ENCODE measurements at regions not wholly inside any gene's neighbourhood (a gene's known extent, or its start where the extent isn't known, plus 50 kb on each side); places are given as distances from the start of the nearest gene placed in this dataset.
"Not testable (repeated sequence)": the region's sequence is repeated elsewhere in the genome, so short reads cannot be mapped to it uniquely, and the experiment has no call there.

GRCh38 chr16:47905771-47906170, 250.0 kb downstream of the ABCC12 start:
- DNase-seq (ENCODE audit: low read depth) = no peak

DNA sequence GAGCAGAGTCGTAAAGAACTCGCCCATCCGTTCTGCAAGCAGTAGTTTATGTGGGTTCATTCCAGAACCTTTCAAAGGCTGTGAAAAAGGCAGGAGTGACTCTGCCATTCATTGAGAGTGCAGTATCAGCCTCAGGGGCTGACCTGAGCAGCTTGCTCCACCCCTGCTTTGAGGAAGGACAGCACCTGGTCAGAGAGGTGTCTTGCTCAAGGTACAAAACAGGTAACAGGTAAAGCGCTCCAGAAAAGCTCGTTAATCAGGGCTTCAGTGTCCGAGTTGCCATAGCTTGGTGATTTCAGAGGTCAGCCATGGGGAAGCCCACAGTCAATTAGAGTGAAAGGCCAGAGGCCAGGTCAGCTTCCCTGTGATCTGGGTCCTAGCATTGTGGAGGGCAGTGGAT, 251.1 kb downstream of the ABCC12 start:
- no peak for DNase-seq (ENCODE audit: low read depth)

DNA sequence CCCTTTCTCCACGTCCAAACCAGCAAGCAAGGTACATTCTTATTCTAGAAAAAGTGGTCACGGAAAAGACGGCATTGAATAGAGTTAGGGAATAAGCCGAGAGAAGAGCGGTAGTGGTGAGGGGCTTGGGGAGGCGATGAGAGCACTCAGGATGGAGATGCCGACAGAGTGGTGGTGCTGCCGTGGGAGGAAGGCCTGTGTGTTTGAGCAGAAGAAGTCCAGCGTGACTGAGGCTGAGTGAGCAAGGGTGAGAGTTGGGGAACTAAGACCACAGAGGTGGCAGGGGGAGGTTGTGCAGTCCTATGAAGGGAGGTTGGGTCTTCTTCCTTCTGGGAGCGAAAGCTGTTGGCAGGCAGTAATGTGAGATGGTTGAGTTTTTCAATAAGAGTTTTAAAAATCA, 252.3 kb downstream of the ABCC12 start:
- DNase-seq (ENCODE audit: low read depth) = no peak

- not testable (repeated sequence) for DNase-seq (ENCODE audit: low read depth)
These were observed 258.7 kb downstream of the ABCC12 start for GRCh38 chr16:47897105-47897504.

DNA sequence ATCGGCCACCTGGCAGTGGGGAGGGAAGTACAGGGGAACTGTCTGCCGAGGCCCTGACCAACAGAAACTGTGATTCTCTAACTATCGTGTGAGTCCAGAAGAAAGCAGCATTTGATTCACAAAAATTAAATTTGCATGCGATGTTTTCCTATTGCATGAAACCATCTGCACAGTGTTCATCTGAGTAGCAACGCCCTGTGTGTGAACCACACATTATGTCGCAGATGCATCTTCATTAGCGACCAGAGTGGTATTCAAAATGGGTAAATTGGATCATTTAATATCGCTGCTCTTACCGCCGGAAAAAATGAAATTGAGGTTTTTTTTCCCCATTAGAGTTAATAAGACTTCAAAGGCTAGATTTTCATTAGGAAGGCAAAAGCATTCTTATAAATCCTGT, 260.6 kb downstream of the ABCC12 start:
- no peak for DNase-seq (ENCODE audit: low read depth)

GRCh38 chr16:47892999-47893398, 262.8 kb downstream of the ABCC12 start:
- no peak for DNase-seq (ENCODE audit: low read depth)

DNA sequence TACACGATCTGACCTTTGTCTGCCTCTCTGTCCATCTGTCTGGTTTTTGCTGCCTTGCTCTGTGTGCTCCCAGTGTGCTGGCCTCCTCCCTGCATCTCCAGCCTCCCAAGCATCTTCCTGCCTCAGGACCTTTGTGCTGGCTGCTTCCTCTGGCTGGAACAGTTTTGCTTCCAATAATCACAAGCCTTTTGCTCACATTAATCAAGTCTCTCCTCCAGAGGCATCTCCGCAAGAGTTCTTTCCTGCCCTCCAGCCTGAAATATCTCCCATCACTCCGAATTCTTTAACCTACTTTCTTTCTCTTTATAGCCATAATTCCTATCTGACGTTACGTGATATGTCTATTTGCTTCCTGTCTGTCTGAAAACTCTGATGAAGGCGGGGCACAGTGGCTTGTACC, 267.1 kb downstream of the ABCC12 start:
- DNase-seq (ENCODE audit: low read depth) = no peak

DNA sequence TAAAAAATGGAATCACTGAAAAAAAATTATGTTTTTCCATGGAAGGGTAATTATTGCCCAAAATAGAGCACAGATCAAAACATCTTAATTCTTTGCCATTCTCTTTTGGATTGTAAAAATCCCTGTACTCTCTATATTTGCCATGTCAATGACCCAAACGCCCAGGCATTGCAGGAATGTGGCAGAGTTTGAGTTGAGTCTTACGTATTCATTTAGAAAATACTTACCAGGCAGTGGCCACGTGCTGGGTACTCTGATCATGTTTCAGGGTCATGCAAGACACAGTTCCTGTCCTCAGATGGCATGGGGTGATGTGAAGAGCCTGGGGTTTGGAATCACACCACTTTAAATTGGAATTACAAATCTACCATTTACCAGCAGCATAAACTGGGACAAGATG, 267.7 kb downstream of the ABCC12 start:
- no peak for DNase-seq (ENCODE audit: low read depth)

DNA sequence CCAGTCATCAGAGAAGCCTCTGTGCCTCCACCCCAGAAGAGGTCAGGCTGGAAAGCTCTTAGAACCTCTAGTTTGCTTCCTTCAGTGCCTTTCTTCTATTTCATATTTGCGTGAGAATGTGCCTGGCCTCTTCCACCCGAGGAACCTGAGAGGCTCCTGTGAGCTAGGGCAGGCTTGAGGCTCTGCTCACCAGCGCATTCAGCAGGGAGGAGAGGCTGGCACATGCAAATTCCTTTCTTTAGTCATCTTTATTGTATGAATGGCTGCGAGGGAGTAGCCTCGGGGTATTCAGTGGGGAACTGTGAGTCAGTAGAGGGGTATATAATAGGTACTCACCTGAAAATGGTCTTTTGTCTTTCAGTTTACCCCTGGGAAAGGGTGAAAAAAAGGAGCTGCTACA, 268.3 kb downstream of the ABCC12 start:
- DNase-seq (ENCODE audit: low read depth) = no peak

- DNase-seq (ENCODE audit: low read depth) = no peak
These were observed 269.0 kb downstream of the ABCC12 start for GRCh38 chr16:47886631-47887415.

DNA sequence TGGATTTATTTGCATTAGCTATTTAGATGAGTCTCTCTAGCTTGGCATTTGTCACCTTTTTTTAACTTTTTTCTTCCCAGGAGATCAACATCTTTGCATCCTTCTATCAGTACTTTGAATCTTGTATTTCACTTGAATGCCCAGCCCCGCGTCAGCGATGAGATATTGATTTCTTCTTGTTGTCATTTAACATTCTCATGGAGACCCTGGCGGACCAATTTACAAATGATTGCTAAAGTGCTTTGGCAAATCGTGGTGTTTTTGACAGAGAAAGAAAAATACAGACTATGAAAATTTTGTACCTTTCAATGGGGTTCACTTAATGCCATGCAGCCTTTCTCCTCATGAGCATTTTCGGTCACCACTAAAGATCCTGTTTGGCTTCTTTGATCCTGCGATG, 269.7 kb downstream of the ABCC12 start:
- DNase-seq (ENCODE audit: low read depth) = no peak

- no peak for DNase-seq (ENCODE audit: low read depth)
These were observed 270.3 kb downstream of the ABCC12 start for GRCh38 chr16:47885489-47885888.

DNA sequence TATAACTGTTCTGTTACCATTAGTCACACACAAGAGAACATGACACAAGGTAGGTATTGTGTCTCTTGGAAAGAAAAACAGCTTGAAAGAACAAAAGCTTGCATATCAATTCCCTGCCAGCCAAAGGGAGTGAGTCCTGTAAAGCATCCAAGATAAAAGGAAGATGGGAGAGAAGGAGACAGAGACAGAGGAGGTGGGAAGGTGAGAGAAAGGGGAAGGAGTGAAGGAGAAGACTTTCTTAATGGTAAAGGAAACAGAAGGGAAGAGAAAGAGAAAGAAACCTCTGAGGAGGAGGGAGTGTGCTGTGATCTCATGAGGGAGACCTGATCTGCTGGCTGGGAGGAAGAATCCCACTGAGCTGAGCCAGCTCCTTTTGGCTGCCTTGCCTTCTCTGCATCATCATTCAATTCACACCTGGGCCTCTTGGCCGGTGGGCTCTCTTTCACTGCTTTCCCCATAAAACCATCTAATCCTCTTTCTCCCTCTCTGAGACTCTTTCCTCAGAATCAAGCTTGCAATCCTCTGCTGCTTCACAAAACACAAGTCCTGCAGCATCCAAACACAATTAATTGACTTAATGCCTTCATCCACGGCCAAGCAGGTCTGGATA, 271.6 kb downstream of the ABCC12 start:
- no peak for DNase-seq (ENCODE audit: low read depth)

- no peak for DNase-seq (ENCODE audit: low read depth)
These were observed 274.2 kb downstream of the ABCC12 start for GRCh38 chr16:47881574-47881973.

- no peak for DNase-seq (ENCODE audit: low read depth)
These were observed 275.1 kb downstream of the ABCC12 start for GRCh38 chr16:47880653-47881052.

GRCh38 chr16:47877166-47877565, 278.6 kb downstream of the ABCC12 start:
- DNase-seq (ENCODE audit: low read depth) = no peak

- no peak for DNase-seq (ENCODE audit: low read depth)
These were observed 279.3 kb downstream of the ABCC12 start for GRCh38 chr16:47876511-47876910.

DNA sequence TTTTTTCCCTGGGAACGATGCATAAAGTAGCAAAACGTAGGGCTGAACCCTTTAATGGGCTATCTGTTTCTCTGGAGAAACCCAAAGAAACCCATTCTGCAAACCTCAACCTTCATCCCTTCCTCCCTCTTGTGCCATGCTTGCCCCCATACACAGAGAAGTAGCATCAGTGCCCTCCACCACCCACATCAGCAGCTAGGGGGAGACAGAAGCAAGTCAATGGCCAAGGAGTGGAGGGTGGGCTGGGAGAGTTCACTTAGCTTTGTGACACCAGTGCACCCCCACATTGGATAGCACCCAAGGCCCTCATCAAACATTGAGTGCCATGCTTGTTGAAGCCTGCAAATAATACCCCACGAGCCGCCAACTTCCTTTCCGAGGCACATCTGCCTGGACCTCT, 282.4 kb downstream of the ABCC12 start:
- no peak for DNase-seq (ENCODE audit: low read depth)

- no peak for DNase-seq (ENCODE audit: low read depth)
These were observed 283.6 kb downstream of the ABCC12 start for GRCh38 chr16:47872225-47872624.

- DNase-seq (ENCODE audit: low read depth) = no peak
These were observed 289.4 kb downstream of the ABCC12 start for GRCh38 chr16:47866423-47866822.

DNA sequence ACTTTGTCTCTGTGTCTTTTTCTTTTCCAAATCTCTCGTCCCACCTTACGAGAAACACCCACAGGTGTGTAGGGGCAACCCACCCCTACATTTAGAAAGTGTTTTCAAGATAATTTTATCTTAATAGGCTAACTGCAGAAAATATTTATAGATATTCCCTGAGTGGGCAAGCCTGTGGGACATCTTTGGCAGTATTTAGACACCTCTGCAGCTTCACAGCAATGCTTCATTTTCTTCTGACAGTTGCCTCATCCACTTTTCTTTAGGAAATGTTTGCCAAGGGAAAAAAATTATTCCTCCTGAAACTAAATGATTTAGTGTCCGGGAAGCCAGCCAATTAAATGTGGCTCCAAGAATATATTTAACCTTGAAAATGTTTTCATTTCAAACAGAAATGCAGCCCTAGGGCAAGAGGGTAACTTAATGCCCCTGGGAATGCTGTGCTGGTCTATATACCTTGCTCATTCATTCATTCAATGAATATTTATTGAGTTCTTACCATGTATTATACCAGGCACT, 290.4 kb downstream of the ABCC12 start:
- DNase-seq (ENCODE audit: low read depth) = no peak

DNA sequence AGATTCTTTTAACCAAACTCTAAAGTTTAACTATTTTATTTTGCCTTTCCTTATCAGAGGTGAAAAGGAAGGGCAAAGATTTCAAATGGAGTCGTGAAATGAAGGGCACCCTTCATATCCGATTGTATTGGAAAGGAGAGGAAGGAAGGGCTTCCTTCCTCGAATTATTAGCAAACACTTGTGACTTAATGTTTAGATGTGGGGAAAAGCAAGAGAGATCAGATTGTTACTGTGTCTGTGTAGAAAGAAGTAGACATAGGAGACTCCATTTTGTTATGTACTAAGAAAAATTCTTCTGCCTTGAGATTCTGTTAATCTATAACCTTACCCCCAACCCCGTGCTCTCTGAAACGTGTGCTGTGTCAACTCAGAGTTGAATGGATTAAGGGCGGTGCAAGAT, 291.5 kb downstream of the ABCC12 start:
- not testable (repeated sequence) for DNase-seq (ENCODE audit: low read depth)

DNA sequence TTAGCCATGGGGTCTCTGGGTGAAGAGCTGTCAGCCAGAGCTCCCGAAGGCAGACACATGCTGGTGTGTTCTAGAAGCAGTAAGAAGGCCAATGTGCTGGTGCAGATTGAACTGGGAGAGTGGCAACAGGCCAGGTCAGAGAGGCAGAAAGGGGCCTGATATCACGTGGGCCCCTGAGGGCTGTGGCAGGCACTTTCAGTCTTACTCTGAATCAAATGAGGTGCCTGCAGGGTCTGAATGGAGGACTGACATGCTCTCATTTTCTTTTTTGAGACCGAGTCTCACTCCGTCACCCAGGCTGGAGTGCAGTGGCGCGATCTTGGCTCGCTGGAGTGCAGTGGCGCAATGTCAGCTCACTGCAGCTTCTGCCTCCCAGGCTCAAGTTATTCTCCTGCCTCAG, 293.8 kb downstream of the ABCC12 start:
- no peak for DNase-seq (ENCODE audit: low read depth)
